SK-N-MC (cell line): ENCODE measurements at regions not wholly inside any gene's neighbourhood (a gene's known extent, or its start where the extent isn't known, plus 50 kb on each side); places are given as distances from the start of the nearest gene placed in this dataset.
A peak's percentile ranks its signal among the peaks of the same experiment; 100 is the strongest.

Experiments
- DNase-seq: peaks from one replicate; pipeline ENCODE4 v3.0.0-alpha.2; 2011; ENCODE audit warnings: low read depth, low spot score
- H3K27ac ChIP-seq: fragments of 200-600 bp; sonication (generic); 2 replicates; pipeline ENCODE4 v1.5.1; 2016; ENCODE audit warnings: mixed run types
- H3K36me3 ChIP-seq: fragments of 200-600 bp; sonication (generic); 2 replicates; pipeline ENCODE4 v1.6.1; 2017; ENCODE audit warnings: antibody characterized with exemption, low read length, mixed read lengths; ENCODE audit not compliant: insufficient read depth
- H3K4me3 ChIP-seq: fragments of 200-600 bp; sonication (generic); 2 replicates; pipeline ENCODE4 v1.5.1; 2016
- H3K9ac ChIP-seq: fragments of 200-600 bp; sonication (generic); 2 replicates; pipeline ENCODE4 v1.8.0; 2017; ENCODE audit warnings: mixed run types, mixed read lengths; ENCODE audit not compliant: insufficient read length
- H3K9me3 ChIP-seq: fragments of 200-600 bp; sonication (generic); 2 replicates; pipeline ENCODE4 v1.6.1; 2017; ENCODE audit warnings: low read depth, mild to moderate bottlenecking, antibody characterized with exemption, low read length, moderate library complexity, mixed read lengths
- EZH2 ChIP-seq: fragments of 200-600 bp; sonication (generic); IDR thresholded peaks from one replicate; pipeline ENCODE4 v1.6.1; 2017; ENCODE audit warnings: antibody characterized with exemption
- FOXP2 ChIP-seq: optimal IDR thresholded peaks from 2 replicates; pipeline ENCODE3; 2011; ENCODE audit warnings: mild to moderate bottlenecking, moderate library complexity; ENCODE audit not compliant: insufficient read depth; ENCODE audit errors: extremely low read length, control extremely low read depth
- POLR2AphosphoS5 ChIP-seq: IDR thresholded peaks from 2 replicates; pipeline ENCODE4 v1.6.1; 2012; ENCODE audit warnings: mild to moderate bottlenecking, low read depth, low read length, borderline replicate concordance

- Histone ChIP-seq H3K4me3 (no peak overlapping the region), H3K36me3 (no peaks in the 10 kb centered on the region), H3K9ac (no peak overlapping the region), H3K9me3 (0 out of 2 replicates have a peak, but pooled peaks cover 5% of the 10 kb centered on the region), H3K27ac (no peak overlapping the region)
- no peak for DNase-seq
- TF ChIP-seq EZH2 (no peak), FOXP2 (no peak), POLR2AphosphoS5 (no peak)
These were observed 190.9 kb downstream of the RPLP1 start for GRCh38 chr15:69643476-69643875.

- Histone ChIP-seq H3K9me3 (0 out of 2 replicates have a peak, but pooled peaks cover 5% of the 10 kb centered on the region), H3K36me3 (no peaks in the 10 kb centered on the region), H3K9ac (no peak overlapping the region), H3K27ac (no peak overlapping the region), H3K4me3 (no peak overlapping the region)
- TF ChIP-seq FOXP2 (no peak), POLR2AphosphoS5 (no peak), EZH2 (no peak)
- DNase-seq, result no peak
These were observed 191.4 kb downstream of the RPLP1 start for GRCh38 chr15:69643971-69644370.

DNA sequence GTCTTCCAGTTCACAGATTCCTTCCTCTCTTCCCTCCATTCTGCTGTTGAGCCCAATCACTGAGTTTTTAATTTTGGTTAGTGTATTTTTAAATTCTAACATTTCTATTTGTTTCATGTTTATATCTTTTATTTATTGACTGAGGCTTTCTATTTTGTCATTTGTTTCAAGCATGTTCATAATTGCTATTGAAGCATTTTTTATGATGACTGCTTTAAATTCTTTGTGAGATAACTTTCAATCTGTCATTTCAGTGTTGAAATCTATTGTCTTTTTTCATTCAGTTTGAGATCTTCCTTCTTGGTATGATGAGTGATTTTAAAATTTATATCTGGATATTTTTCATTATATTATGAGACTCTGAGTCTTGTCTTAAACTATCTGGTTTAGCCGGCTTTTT is 192.3 kb downstream of the RPLP1 start:
- H3K36me3 ChIP-seq, result no peaks in the 10 kb centered on the region
- no peak for TF ChIP-seq EZH2
- TF ChIP-seq FOXP2, result no peak
- TF ChIP-seq POLR2AphosphoS5, result no peak
- no peak overlapping the region for H3K27ac ChIP-seq
- H3K9ac ChIP-seq, result no peak overlapping the region
- 0 out of 2 replicates have a peak, but pooled peaks cover 5% of the 10 kb centered on the region for H3K9me3 ChIP-seq
- no peak for DNase-seq
- no peak overlapping the region for H3K4me3 ChIP-seq

GRCh38 chr15:69647142-69647513 is 194.5 kb downstream of the RPLP1 start:
- no peak for DNase-seq
- TF ChIP-seq FOXP2, result no peak
- TF ChIP-seq EZH2, result no peak
- TF ChIP-seq POLR2AphosphoS5, result no peak
- Histone ChIP-seq H3K27ac (no peak overlapping the region), H3K9ac (no peak overlapping the region), H3K4me3 (no peak overlapping the region), H3K36me3 (no peaks in the 10 kb centered on the region), H3K9me3 (no peaks in the 10 kb centered on the region)

DNA sequence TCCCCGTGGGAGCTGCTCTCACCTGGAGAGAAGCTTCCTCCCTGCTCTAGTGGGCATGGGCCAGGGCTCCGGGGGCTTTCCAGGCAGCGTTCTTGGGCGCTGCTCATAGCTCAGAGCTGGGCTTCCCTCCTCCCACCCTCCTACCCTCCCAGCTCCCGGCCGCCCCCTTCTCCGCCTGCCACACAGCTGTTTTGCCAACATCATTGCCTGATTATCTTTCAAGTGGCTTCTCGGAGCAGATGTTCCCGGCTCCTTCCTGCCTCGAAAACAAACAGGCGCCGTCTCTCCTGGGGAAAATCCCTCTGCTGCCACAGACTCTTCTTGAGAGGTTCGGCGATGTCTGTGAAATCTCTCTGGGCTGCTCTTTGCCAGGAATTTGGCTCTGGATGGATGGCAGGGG is 195.6 kb downstream of the RPLP1 start:
- H3K9me3 ChIP-seq, result no peaks in the 10 kb centered on the region
- H3K36me3 ChIP-seq, result no peaks in the 10 kb centered on the region
- TF ChIP-seq POLR2AphosphoS5, result no peak
- no peak for TF ChIP-seq EZH2
- no peak for TF ChIP-seq FOXP2
- peak overlapping the region; percentile 48 for H3K4me3 ChIP-seq
- H3K27ac ChIP-seq, result no peak overlapping the region
- no peak overlapping the region for H3K9ac ChIP-seq
- no peak for DNase-seq

- H3K27ac ChIP-seq, result no peak overlapping the region
- no peaks in the 10 kb centered on the region for H3K36me3 ChIP-seq
- peak overlapping the region; percentile 48; the same call in 1 of the 2 replicates for H3K4me3 ChIP-seq
- H3K9ac ChIP-seq, result no peak overlapping the region
- TF ChIP-seq FOXP2 (no peak), POLR2AphosphoS5 (no peak), EZH2 (no peak)
- H3K9me3 ChIP-seq, result no peaks in the 10 kb centered on the region
- no peak for DNase-seq
These were observed 196.4 kb downstream of the RPLP1 start for GRCh38 chr15:69648775-69649735.

DNA sequence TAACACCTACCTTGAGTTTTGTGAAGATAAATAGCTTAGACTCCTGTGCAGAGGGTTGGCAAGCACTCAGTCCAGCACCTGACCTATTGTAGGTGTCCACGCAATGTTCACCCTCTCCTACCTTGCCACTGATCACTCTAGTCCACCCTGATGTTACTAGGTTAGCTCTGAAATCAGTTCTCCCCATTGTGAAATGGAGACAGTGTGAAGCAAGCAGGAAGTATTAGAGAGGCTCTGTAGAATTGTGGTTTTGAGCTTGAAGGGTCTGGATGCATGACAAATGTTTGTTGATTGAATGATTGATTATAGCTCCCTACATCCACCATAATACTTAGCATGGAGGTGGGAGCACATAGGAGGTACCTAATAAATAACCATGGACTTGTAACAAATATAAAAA is 199.7 kb downstream of the RPLP1 start:
- Histone ChIP-seq H3K9ac (no peak overlapping the region), H3K27ac (no peak overlapping the region), H3K9me3 (no peaks in the 10 kb centered on the region), H3K36me3 (no peaks in the 10 kb centered on the region), H3K4me3 (no peak overlapping the region)
- DNase-seq, result no peak
- TF ChIP-seq EZH2 (no peak), POLR2AphosphoS5 (no peak), FOXP2 (no peak)

DNA sequence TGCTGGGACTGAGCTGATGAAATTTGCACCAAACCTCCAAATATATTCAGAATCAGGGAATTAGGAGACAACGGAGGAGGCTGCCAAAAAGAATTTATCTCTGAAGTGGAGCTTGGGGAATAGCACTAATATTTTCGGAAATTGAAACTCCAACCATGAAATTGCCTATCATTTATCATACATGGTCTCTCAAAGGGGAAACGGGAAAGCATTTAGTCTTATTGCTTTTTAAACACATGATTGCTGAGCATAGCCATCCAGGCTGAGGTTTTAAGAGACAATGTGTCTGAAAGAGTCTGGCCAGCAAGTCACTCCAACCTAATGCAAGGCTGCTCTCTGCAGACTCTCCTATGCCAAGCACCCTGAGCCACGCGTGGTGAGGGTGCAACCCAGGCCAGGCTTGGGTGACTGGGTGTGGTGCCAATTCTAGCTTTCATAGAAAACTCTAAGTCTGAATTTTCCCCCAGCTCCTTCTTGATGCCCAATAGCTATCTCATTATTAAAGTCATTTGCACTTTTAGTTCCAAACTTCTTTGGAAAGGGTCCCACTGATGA is 200.2 kb downstream of the RPLP1 start:
- Histone ChIP-seq H3K4me3 (no peak overlapping the region), H3K36me3 (no peaks in the 10 kb centered on the region), H3K27ac (no peak overlapping the region), H3K9ac (no peak overlapping the region), H3K9me3 (no peaks in the 10 kb centered on the region)
- no peak for TF ChIP-seq FOXP2
- no peak for TF ChIP-seq EZH2
- TF ChIP-seq POLR2AphosphoS5, result no peak
- DNase-seq, result no peak
